KMS-11 (cell line): ENCODE measurements at regions not wholly inside any gene's neighbourhood (a gene's known extent, or its start where the extent isn't known, plus 50 kb on each side); places are given as distances from the start of the nearest gene placed in this dataset.

Source experiments
- H2AFZ ChIP-seq: fragments of 200-600 bp; sonication (generic); 2 replicates; pipeline ENCODE4 v1.6.1; 2016; ENCODE audit warnings: antibody characterized with exemption, mixed run types, low read depth
- H3K27ac ChIP-seq: fragments of 200-600 bp; sonication (generic); 2 replicates; pipeline ENCODE4 v1.6.1; 2016; ENCODE audit warnings: mild to moderate bottlenecking, mixed run types
- H3K27me3 ChIP-seq: fragments of 200-600 bp; sonication (generic); 2 replicates; pipeline ENCODE4 v1.6.1; 2017; ENCODE audit warnings: mild to moderate bottlenecking, low read depth, mixed run types, moderate library complexity; ENCODE audit not compliant: insufficient read depth
- H3K36me3 ChIP-seq: fragments of 200-600 bp; sonication (generic); 2 replicates; pipeline ENCODE4 v1.6.1; 2017; ENCODE audit warnings: mild to moderate bottlenecking, mixed run types; ENCODE audit not compliant: insufficient read depth
- H3K4me1 ChIP-seq: fragments of 200-600 bp; sonication (generic); 2 replicates; pipeline ENCODE4 v1.6.1; 2016; ENCODE audit warnings: mild to moderate bottlenecking, low read depth, mixed run types; ENCODE audit not compliant: poor library complexity, severe bottlenecking
- H3K4me2 ChIP-seq: fragments of 200-600 bp; sonication (generic); 2 replicates; pipeline ENCODE4 v1.7.0; 2016; ENCODE audit warnings: mild to moderate bottlenecking, mixed run types
- H3K4me3 ChIP-seq: fragments of 200-600 bp; sonication (generic); IDR thresholded peaks from 2 replicates; pipeline ENCODE4 v1.6.1; 2017; ENCODE audit warnings: low read depth, low read length, mixed read lengths; ENCODE audit not compliant: insufficient read depth
- H3K79me2 ChIP-seq: fragments of 200-600 bp; sonication (generic); 2 replicates; pipeline ENCODE4 v1.6.1; 2016; ENCODE audit warnings: low read depth, mixed run types; ENCODE audit not compliant: insufficient read depth
- H3K9ac ChIP-seq: fragments of 200-600 bp; sonication (generic); 2 replicates; pipeline ENCODE4 v1.6.1; 2016; ENCODE audit warnings: mild to moderate bottlenecking, mixed run types
- H4K20me1 ChIP-seq: fragments of 200-600 bp; sonication (generic); 2 replicates; pipeline ENCODE4 v1.6.1; 2016; ENCODE audit warnings: mild to moderate bottlenecking, mixed run types; ENCODE audit not compliant: insufficient read depth
- TF ChIP-seq, protein P1 (sequence below): fragments of 200-600 bp; sonication (generic); conservative IDR thresholded peaks from 2 replicates; pipeline ENCODE4 v1.6.1; 2017; ENCODE audit warnings: low read depth, mild to moderate bottlenecking, antibody characterized with exemption, low read length, moderate library complexity, mixed read lengths

DNA sequence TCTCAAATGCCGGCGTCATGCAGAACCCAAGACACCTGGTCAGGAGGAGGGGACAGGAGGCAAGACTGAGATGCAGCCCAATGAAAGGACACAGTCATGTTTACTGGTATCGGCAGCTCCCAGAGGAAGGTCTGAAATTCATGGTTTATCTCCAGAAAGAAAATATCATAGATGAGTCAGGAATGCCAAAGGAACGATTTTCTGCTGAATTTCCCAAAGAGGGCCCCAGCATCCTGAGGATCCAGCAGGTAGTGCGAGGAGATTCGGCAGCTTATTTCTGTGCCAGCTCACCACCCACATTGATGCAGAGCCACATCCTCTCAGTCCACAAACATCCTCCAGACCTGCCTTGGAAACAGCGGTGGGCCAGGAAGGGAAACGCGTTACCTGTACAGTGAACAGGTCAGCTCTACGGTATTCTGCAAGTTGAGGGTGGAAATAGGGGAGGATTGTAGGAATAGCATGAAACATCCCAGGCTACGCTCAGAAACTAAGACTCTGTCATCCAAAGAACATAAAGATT is 133.1 kb upstream of the PRSS1 start:
- no peak overlapping the region for H3K4me3 ChIP-seq
- H3K27me3 ChIP-seq = no peaks in the 10 kb centered on the region
- no peaks in the 10 kb centered on the region for H3K36me3 ChIP-seq
- H3K27ac ChIP-seq = no peak overlapping the region
- TF ChIP-seq, protein P1, sequence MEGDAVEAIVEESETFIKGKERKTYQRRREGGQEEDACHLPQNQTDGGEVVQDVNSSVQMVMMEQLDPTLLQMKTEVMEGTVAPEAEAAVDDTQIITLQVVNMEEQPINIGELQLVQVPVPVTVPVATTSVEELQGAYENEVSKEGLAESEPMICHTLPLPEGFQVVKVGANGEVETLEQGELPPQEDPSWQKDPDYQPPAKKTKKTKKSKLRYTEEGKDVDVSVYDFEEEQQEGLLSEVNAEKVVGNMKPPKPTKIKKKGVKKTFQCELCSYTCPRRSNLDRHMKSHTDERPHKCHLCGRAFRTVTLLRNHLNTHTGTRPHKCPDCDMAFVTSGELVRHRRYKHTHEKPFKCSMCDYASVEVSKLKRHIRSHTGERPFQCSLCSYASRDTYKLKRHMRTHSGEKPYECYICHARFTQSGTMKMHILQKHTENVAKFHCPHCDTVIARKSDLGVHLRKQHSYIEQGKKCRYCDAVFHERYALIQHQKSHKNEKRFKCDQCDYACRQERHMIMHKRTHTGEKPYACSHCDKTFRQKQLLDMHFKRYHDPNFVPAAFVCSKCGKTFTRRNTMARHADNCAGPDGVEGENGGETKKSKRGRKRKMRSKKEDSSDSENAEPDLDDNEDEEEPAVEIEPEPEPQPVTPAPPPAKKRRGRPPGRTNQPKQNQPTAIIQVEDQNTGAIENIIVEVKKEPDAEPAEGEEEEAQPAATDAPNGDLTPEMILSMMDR = no peak
- H2AFZ ChIP-seq = no peak overlapping the region
- H3K4me1 ChIP-seq = no peaks in the 10 kb centered on the region
- H4K20me1 ChIP-seq = no peaks in the 10 kb centered on the region
- H3K4me2 ChIP-seq = no peak overlapping the region
- H3K79me2 ChIP-seq = no peaks in the 10 kb centered on the region
- H3K9ac ChIP-seq = no peak overlapping the region

GRCh38 chr7:142615508-142615907 is 133.8 kb upstream of the PRSS1 start:
- Histone ChIP-seq H3K4me1 (no peaks in the 10 kb centered on the region), H2AFZ (no peak overlapping the region), H3K4me2 (no peak overlapping the region), H3K79me2 (no peaks in the 10 kb centered on the region), H3K27me3 (no peaks in the 10 kb centered on the region), H3K9ac (no peak overlapping the region), H3K27ac (no peak overlapping the region), H4K20me1 (no peaks in the 10 kb centered on the region), H3K36me3 (no peaks in the 10 kb centered on the region), H3K4me3 (no peak overlapping the region)
- TF ChIP-seq, protein P1 = no peak

DNA sequence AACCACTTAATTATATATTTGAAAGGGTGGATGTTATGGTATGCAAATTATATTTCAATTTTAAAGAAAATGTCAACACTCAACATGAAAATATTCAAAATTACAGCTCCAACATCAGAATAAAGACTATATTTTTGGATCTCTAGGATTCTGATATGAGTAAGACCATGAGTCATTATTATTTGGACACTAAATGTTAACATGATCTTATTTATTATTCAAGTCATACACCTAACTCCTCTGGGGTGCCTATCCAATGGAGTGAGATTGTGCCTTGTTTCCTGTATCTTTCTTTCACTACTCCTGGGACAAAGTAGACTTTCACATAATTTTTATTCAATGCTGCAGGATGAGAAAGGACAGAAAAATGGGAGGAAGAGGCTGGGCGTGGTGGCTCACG is 135.2 kb upstream of the PRSS1 start:
- Histone ChIP-seq H4K20me1 (no peaks in the 10 kb centered on the region), H3K4me1 (no peaks in the 10 kb centered on the region), H3K4me2 (no peak overlapping the region), H3K36me3 (no peaks in the 10 kb centered on the region), H2AFZ (no peak overlapping the region), H3K79me2 (no peaks in the 10 kb centered on the region), H3K4me3 (no peak overlapping the region), H3K27me3 (no peaks in the 10 kb centered on the region), H3K27ac (no peak overlapping the region), H3K9ac (no peak overlapping the region)
- TF ChIP-seq, protein P1 = no peak

DNA sequence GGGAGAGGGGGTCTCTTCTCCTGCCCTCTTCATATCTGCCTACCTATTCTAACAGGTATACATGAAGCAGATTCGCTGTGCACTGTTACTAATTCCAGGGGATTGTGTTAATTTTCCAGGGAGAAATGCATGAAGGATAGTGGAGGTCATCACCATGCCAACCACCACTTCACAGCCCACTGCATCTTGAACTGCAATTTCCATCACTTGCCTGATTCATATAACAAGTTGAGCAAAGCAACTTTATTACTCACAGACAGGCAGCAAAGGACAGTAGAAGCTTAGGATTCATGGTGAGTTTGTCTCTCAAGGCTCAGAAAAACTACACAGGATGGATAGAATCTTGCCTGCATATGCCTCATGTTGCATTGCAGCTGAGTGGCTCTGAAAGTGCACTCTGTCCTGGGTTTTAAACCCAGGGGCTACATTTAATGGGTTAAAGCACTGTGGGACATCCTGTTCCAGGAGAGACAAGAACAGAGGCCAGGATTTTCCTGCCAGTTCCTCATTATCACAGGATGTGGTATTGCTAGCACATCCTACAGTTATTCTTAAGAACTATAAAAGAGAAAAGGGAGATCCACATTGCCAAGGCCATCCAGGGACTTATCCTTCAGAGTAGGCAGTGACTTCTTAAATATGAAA is 136.9 kb upstream of the PRSS1 start:
- no peak overlapping the region for H3K9ac ChIP-seq
- H3K27ac ChIP-seq = no peak overlapping the region
- TF ChIP-seq, protein P1 = no peak
- peaks cover 9% of the 10 kb centered on the region for H3K4me1 ChIP-seq
- H3K36me3 ChIP-seq = no peaks in the 10 kb centered on the region
- H3K79me2 ChIP-seq = no peaks in the 10 kb centered on the region
- H4K20me1 ChIP-seq = no peaks in the 10 kb centered on the region
- no peak overlapping the region for H2AFZ ChIP-seq
- H3K27me3 ChIP-seq = no peaks in the 10 kb centered on the region
- no peak overlapping the region for H3K4me3 ChIP-seq
- H3K4me2 ChIP-seq = no peak overlapping the region
